Activated CD4-positive, alpha-beta T cell treated with anti-CD3 and anti-CD28 coated beads, Interleukin-2, amount 10 ng/mL, durations not matched to agents 24 days and 14 days (primary cell): ENCODE measurements at regions not wholly inside any gene's neighbourhood (a gene's known extent, or its start where the extent isn't known, plus 50 kb on each side); places are given as distances from the start of the nearest gene placed in this dataset.
"Not testable (repeated sequence)": the region's sequence is repeated elsewhere in the genome, so short reads cannot be mapped to it uniquely, and the experiment has no call there.

ENCODE experiments used
- DNase-seq: peaks from one replicate; pipeline ENCODE4 v3.0.0; 2022
- H3K27ac Mint-ChIP-seq: one replicate; pipeline ENCODE4 v1.8.0; 2022; ENCODE audit warnings: mild to moderate bottlenecking, mixed read lengths
- H3K27me3 Mint-ChIP-seq: one replicate; pipeline ENCODE4 v1.8.0; 2022; ENCODE audit warnings: mixed read lengths
- H3K36me3 Mint-ChIP-seq: one replicate; pipeline ENCODE4 v1.8.0; 2022; ENCODE audit warnings: low read depth, mild to moderate bottlenecking, mixed read lengths
- H3K4me1 Mint-ChIP-seq: one replicate; pipeline ENCODE4 v1.8.0; 2021; ENCODE audit warnings: mixed read lengths
- H3K4me3 Mint-ChIP-seq: one replicate; pipeline ENCODE4 v1.8.0; 2022; ENCODE audit warnings: mild to moderate bottlenecking, moderate library complexity, mixed read lengths
- H3K9me3 Mint-ChIP-seq: one replicate; pipeline ENCODE4 v1.8.0; 2021; ENCODE audit warnings: mixed read lengths
- intact Hi-C: fragments of 100-400 bp; cut with micrococcal nuclease; formaldehyde crosslinking; loops from one replicate; pipeline ENCODE4 v1.15.1; 2023

DNA sequence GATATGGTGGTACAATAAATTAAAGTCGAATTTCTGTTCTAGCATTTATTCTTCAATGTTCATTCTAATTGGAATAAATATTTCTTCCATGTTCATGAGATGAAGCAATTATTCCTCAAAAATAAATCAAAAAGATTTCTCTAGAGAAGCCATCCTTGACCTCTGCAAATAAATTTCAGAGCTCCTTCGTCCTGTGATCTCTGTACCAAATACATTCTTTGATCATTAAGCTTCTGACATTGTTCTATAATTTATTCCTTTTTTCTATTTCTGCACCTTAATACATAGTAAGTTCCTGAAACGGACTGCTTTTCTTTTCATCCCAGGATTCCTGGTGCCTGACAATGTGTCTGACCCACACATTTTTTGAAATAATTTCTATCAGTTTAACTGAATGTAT is 1039.3 kb upstream of the TYRP1 start:
- DNase-seq = no peak
- Mint-ChIP-seq H3K4me3 (no peak overlapping the region), H3K36me3 (no peaks in the 10 kb centered on the region), H3K4me1 (no peaks in the 10 kb centered on the region), H3K9me3 (no peaks in the 10 kb centered on the region), H3K27ac (no peak overlapping the region), H3K27me3 (no peaks in the 10 kb centered on the region)
- intact Hi-C loops = no loop called here

- Mint-ChIP-seq H3K27ac (no peak overlapping the region), H3K9me3 (peaks cover 11% of the 10 kb centered on the region), H3K36me3 (no peaks in the 10 kb centered on the region), H3K4me3 (no peak overlapping the region), H3K27me3 (no peaks in the 10 kb centered on the region), H3K4me1 (no peaks in the 10 kb centered on the region)
- intact Hi-C loops = no loop called here
- no peak for DNase-seq
These were observed 1029.3 kb upstream of the TYRP1 start for GRCh38 chr9:11663913-11664312.

- Mint-ChIP-seq H3K36me3 (no peaks in the 10 kb centered on the region), H3K9me3 (peaks cover 9% of the 10 kb centered on the region), H3K27ac (no peak overlapping the region), H3K4me3 (no peak overlapping the region), H3K27me3 (no peaks in the 10 kb centered on the region), H3K4me1 (no peaks in the 10 kb centered on the region)
- DNase-seq = no peak
- intact Hi-C loops = no loop called here
These were observed 1016.4 kb upstream of the TYRP1 start for GRCh38 chr9:11676821-11677220.

GRCh38 chr9:11686733-11687132 is 1006.5 kb upstream of the TYRP1 start:
- H3K9me3 Mint-ChIP-seq = peaks cover 6% of the 10 kb centered on the region
- no peak overlapping the region for H3K4me3 Mint-ChIP-seq
- H3K27ac Mint-ChIP-seq = no peak overlapping the region
- H3K36me3 Mint-ChIP-seq = no peaks in the 10 kb centered on the region
- H3K4me1 Mint-ChIP-seq = no peaks in the 10 kb centered on the region
- intact Hi-C loops = no loop called here
- DNase-seq = no peak
- H3K27me3 Mint-ChIP-seq = no peaks in the 10 kb centered on the region

GRCh38 chr9:11697126-11697525 is 996.1 kb upstream of the TYRP1 start:
- intact Hi-C loops = no loop called here
- H3K4me3 Mint-ChIP-seq = no peak overlapping the region
- H3K4me1 Mint-ChIP-seq = no peaks in the 10 kb centered on the region
- H3K9me3 Mint-ChIP-seq = peaks cover 6% of the 10 kb centered on the region
- no peak overlapping the region for H3K27ac Mint-ChIP-seq
- no peak for DNase-seq
- H3K36me3 Mint-ChIP-seq = no peaks in the 10 kb centered on the region
- no peaks in the 10 kb centered on the region for H3K27me3 Mint-ChIP-seq

DNA sequence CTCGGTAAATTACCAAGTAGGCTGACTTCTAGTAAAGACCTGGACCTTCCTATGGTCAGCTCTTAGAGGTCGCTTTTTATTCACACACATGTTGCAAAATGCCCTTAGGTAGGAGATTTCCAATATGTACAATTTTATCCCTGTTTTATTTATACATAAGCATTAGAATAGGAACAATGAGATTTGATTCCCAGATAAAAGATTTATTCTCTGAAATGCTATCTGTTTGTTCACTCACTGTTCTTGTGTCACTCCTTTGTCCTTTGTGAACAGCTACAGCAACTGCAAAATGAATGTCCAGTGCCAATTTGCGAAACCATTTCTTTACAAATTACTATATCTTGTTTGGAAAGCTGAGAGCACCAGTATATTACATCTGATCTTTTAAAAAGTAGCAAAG is 991.5 kb upstream of the TYRP1 start:
- no peak overlapping the region for H3K27ac Mint-ChIP-seq
- no peak overlapping the region for H3K4me3 Mint-ChIP-seq
- intact Hi-C loops = no loop called here
- no peaks in the 10 kb centered on the region for H3K9me3 Mint-ChIP-seq
- H3K27me3 Mint-ChIP-seq = no peaks in the 10 kb centered on the region
- H3K4me1 Mint-ChIP-seq = no peaks in the 10 kb centered on the region
- DNase-seq = no peak
- H3K36me3 Mint-ChIP-seq = no peaks in the 10 kb centered on the region

DNA sequence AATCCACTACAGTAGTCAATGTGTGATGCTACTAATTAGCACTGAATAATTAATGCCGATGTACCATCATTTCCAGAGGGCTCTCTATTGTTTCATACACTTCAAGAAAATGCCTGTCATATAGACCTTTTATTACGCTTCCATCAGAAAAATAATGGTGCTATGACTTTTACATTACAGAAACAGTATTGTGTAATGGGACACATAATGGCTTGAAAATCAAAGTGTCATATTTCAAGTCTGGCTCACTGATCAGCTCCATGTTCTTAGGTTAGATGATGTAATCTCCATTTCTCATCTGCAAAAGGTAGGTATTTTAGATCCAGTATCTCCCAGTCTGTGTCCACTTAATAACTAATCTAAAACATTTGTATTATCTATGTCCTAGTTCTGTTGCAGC is 990.6 kb upstream of the TYRP1 start:
- no peaks in the 10 kb centered on the region for H3K4me1 Mint-ChIP-seq
- H3K9me3 Mint-ChIP-seq = peaks cover 5% of the 10 kb centered on the region
- no peak overlapping the region for H3K4me3 Mint-ChIP-seq
- H3K36me3 Mint-ChIP-seq = no peaks in the 10 kb centered on the region
- no peaks in the 10 kb centered on the region for H3K27me3 Mint-ChIP-seq
- H3K27ac Mint-ChIP-seq = no peak overlapping the region
- DNase-seq = no peak
- intact Hi-C loops = no loop called here

- H3K4me3 Mint-ChIP-seq, H3K27me3 Mint-ChIP-seq, H3K27ac Mint-ChIP-seq, H3K4me1 Mint-ChIP-seq, H3K9me3 Mint-ChIP-seq, intact Hi-C loops, H3K36me3 Mint-ChIP-seq, DNase-seq: not testable (repeated sequence)
These were observed 989.0 kb upstream of the TYRP1 start for GRCh38 chr9:11704198-11704597.

GRCh38 chr9:11708899-11709298 is 984.3 kb upstream of the TYRP1 start:
- Mint-ChIP-seq H3K4me1 (no peaks in the 10 kb centered on the region), H3K4me3 (no peak overlapping the region), H3K27ac (no peak overlapping the region), H3K27me3 (no peaks in the 10 kb centered on the region), H3K36me3 (no peaks in the 10 kb centered on the region), H3K9me3 (peaks cover 9% of the 10 kb centered on the region)
- intact Hi-C loops = no loop called here
- no peak for DNase-seq

DNA sequence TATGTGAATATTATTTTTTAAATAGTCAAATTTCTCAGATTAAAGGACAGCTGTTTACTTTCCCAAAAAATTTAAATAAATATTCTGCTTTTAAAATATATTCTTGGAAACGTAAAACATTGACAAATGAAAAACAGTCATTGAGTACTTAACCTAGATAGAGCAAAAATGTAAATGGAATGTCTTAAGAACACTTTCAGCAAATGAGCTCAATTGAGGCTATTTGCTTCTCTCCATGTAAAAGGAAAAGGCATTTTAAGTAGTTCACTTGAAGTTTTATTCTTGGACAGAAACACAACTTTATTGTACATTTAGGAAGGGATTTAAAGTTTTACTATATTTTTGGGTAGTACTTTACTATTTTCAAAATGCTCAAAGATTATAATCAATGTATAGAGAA is 983.6 kb upstream of the TYRP1 start:
- H3K9me3 Mint-ChIP-seq = peaks cover 9% of the 10 kb centered on the region
- H3K4me1 Mint-ChIP-seq = no peaks in the 10 kb centered on the region
- no peaks in the 10 kb centered on the region for H3K36me3 Mint-ChIP-seq
- H3K4me3 Mint-ChIP-seq = no peak overlapping the region
- no peak for DNase-seq
- no peaks in the 10 kb centered on the region for H3K27me3 Mint-ChIP-seq
- no peak overlapping the region for H3K27ac Mint-ChIP-seq
- intact Hi-C loops = no loop called here

GRCh38 chr9:11713077-11713476 is 980.1 kb upstream of the TYRP1 start:
- H3K27me3 Mint-ChIP-seq = no peaks in the 10 kb centered on the region
- DNase-seq = no peak
- H3K36me3 Mint-ChIP-seq = no peaks in the 10 kb centered on the region
- H3K4me1 Mint-ChIP-seq = no peaks in the 10 kb centered on the region
- intact Hi-C loops = no loop called here
- no peak overlapping the region for H3K4me3 Mint-ChIP-seq
- peaks cover 10% of the 10 kb centered on the region for H3K9me3 Mint-ChIP-seq
- H3K27ac Mint-ChIP-seq = no peak overlapping the region

- no peak for DNase-seq
- H3K9me3 Mint-ChIP-seq = peaks cover 21% of the 10 kb centered on the region
- intact Hi-C loops = no loop called here
- no peaks in the 10 kb centered on the region for H3K4me1 Mint-ChIP-seq
- H3K36me3 Mint-ChIP-seq = no peaks in the 10 kb centered on the region
- H3K27ac Mint-ChIP-seq = no peak overlapping the region
- no peak overlapping the region for H3K4me3 Mint-ChIP-seq
- H3K27me3 Mint-ChIP-seq = no peaks in the 10 kb centered on the region
These were observed 970.2 kb upstream of the TYRP1 start for GRCh38 chr9:11722957-11723356.

DNA sequence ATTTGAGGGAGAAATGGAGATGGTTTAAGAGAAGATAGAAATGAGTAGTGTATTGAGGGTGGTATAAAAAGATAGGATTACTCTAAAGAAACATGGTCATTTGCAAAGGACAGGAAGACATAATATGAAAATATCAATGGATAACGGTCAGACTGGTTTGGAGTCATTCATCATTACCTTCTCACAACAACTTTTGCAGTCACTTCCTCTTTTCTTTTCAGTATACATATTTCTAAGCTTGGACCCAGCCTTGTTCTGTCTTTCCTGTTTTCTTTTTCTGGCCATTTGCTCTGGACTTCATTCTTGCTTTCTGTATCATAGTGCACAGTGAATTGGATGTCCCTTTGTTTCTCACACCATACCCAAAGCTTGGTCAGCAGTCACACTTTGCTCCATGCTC is 966.5 kb upstream of the TYRP1 start:
- Mint-ChIP-seq H3K36me3 (no peaks in the 10 kb centered on the region), H3K27ac (no peak overlapping the region), H3K27me3 (no peaks in the 10 kb centered on the region), H3K4me1 (no peaks in the 10 kb centered on the region), H3K4me3 (no peak overlapping the region), H3K9me3 (peaks cover 20% of the 10 kb centered on the region)
- DNase-seq = no peak
- intact Hi-C loops = no loop called here

- no peak overlapping the region for H3K4me3 Mint-ChIP-seq
- no peaks in the 10 kb centered on the region for H3K36me3 Mint-ChIP-seq
- no peaks in the 10 kb centered on the region for H3K27me3 Mint-ChIP-seq
- DNase-seq = no peak
- H3K4me1 Mint-ChIP-seq = no peaks in the 10 kb centered on the region
- H3K9me3 Mint-ChIP-seq = peaks cover 4% of the 10 kb centered on the region
- no peak overlapping the region for H3K27ac Mint-ChIP-seq
- intact Hi-C loops = no loop called here
These were observed 957.8 kb upstream of the TYRP1 start for GRCh38 chr9:11735391-11735790.

DNA sequence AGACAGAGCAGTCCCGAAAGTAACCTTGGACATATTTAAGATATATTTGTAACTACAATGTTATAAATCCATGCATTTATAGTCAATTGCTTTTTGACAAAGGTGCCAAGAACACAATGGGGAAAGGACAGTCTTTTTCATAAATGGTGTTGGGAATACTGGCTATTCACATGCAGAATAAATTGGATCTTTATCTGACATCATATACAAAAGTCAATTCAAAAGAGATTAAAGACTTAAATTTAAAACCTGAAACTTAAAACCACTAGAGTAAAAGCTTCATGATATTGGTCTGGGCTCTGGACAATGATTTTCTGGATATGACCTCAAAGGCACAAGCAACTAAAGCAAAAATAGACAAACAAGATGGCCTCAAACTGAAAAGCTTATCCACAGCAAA is 950.7 kb upstream of the TYRP1 start:
- DNase-seq = no peak
- Mint-ChIP-seq H3K36me3 (no peaks in the 10 kb centered on the region), H3K27me3 (no peaks in the 10 kb centered on the region), H3K4me3 (no peak overlapping the region), H3K4me1 (no peaks in the 10 kb centered on the region), H3K27ac (no peak overlapping the region), H3K9me3 (peaks cover 9% of the 10 kb centered on the region)
- intact Hi-C loops = no loop called here

DNA sequence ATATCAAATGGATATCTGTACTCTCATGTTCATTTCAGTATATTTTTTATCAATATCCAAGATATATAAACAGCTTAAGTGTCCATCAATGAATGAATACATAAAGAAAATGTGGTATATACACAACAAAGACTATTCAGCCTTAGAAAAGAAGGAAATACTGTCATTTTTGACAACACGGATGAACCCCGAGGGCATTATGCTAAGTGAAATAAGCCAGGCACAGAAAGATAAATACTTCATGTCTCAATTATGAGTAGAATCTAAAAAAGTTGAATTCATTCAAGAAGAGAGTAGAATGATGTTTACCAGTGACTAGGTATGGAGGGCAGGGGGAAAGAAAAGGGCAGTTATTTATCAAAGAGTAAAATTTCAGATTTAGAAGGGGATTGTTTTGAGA is 949.8 kb upstream of the TYRP1 start:
- DNase-seq = no peak
- Mint-ChIP-seq H3K27ac (no peak overlapping the region), H3K9me3 (peaks cover 15% of the 10 kb centered on the region), H3K4me3 (no peak overlapping the region), H3K27me3 (no peaks in the 10 kb centered on the region), H3K36me3 (no peaks in the 10 kb centered on the region), H3K4me1 (no peaks in the 10 kb centered on the region)
- intact Hi-C loops = no loop called here
